Prostate gland (tissue), 2 donors: ENCODE measurements at regions not wholly inside any gene's neighbourhood (a gene's known extent, or its start where the extent isn't known, plus 50 kb on each side); places are given as distances from the start of the nearest gene placed in this dataset.
"Not testable (repeated sequence)": the region's sequence is repeated elsewhere in the genome, so short reads cannot be mapped to it uniquely, and the experiment has no call there.

ENCODE experiments used
- DNase-seq: peaks from one replicate; pipeline ENCODE4 v3.0.0-alpha.2; 2019; ENCODE audit warnings: low spot score
- H3K27ac ChIP-seq, 2 donors: fragments of 200-600 bp; sonication (generic); 2 replicates each; pipeline ENCODE4 v1.5.1; 2017 to 2019
- H3K27me3 ChIP-seq: fragments of 200-600 bp; sonication (generic); replicated peaks from 2 replicates; pipeline ENCODE4 v1.5.1; 2019; ENCODE audit not compliant: insufficient read depth
- H3K36me3 ChIP-seq, 2 donors: fragments of 200-600 bp; sonication (generic); 1 replicate in 1 of 2; 2 replicates in 1 of 2; pipeline versions ENCODE4 v1.5.1 to v1.8.1; 2017 to 2019
- H3K4me1 ChIP-seq: fragments of 200-600 bp; sonication (generic); replicated peaks from 2 replicates; pipeline ENCODE4 v1.5.1; 2019
- H3K4me3 ChIP-seq, 2 donors: fragments of 200-600 bp; sonication (generic); 2 replicates each; pipeline ENCODE4 v1.5.1; 2017 to 2019
- H3K9me3 ChIP-seq: fragments of 200-600 bp; sonication (generic); 2 replicates; pipeline ENCODE4 v1.5.1; 2017
- CTCF ChIP-seq, 4 experiments: fragments of 200-600 bp in 2 of 4; fragments of 450-650 bp in 2 of 4; sonication (generic) in 2 of 4; IDR thresholded peaks; 1 replicate in 3 of 4; 2 replicates in 1 of 4; pipeline ENCODE4 v1.5.1; 2016 to 2019; ENCODE audit warnings: antibody characterized with exemption in 4 of 4, mild to moderate bottlenecking in 2 of 4, moderate library complexity in 2 of 4
- POLR2A ChIP-seq: fragments of 450-650 bp; IDR thresholded peaks from one replicate; pipeline ENCODE4 v1.6.1; 2016; ENCODE audit warnings: antibody characterized with exemption, mild to moderate bottlenecking
- POLR2AphosphoS5 ChIP-seq: sonication (generic); formaldehyde crosslinking; IDR thresholded peaks from one replicate; pipeline ENCODE4 v1.6.1; 2017; ENCODE audit warnings: antibody characterized with exemption
- WGBS: methylation state at CpG from one replicate; pipeline ENCODE4 v1.1.5; 2018; 5-methylcytosine and 5-hydroxymethylcytosine counted together
- intact Hi-C: fragments of 100-400 bp; cut with DNase I; formaldehyde crosslinking; loops from one replicate; pipeline ENCODE4 v1.14.2; 2022

- intact Hi-C loops: no loop called here
Observed at GRCh38 chr9:84521208-84521607, 148.3 kb upstream of the NTRK2 start.

GRCh38 chr9:84526211-84526610 is 143.3 kb upstream of the NTRK2 start:
- H3K36me3 ChIP-seq, H3K27ac ChIP-seq, DNase-seq, H3K4me3 ChIP-seq, intact Hi-C loops, H3K27me3 ChIP-seq, H3K9me3 ChIP-seq, H3K4me1 ChIP-seq: not testable (repeated sequence)
- WGBS: 87% methylated on average over 20 of the region's 26 CpGs

More at GRCh38 chr9:84521208-84521607, 148.3 kb upstream of the NTRK2 start:
- H3K4me3 ChIP-seq: no peak overlapping the region
- no peak for TF ChIP-seq POLR2A
- TF ChIP-seq CTCF (IDR thresholded peaks at IDR 0.05): no peak
- no peak for TF ChIP-seq POLR2AphosphoS5
- H3K27ac ChIP-seq: no peak overlapping the region
- WGBS: 44% methylated on average over 3 of the region's 3 CpGs
- H3K4me1 ChIP-seq: no peaks in the 10 kb centered on the region
- no peak for DNase-seq
- H3K9me3 ChIP-seq: no peaks in the 10 kb centered on the region
- no peaks in the 10 kb centered on the region for H3K36me3 ChIP-seq
- no peaks in the 10 kb centered on the region for H3K27me3 ChIP-seq

GRCh38 chr9:84527060-84527720 is 142.3 kb upstream of the NTRK2 start:
- H3K27me3 ChIP-seq, DNase-seq, H3K9me3 ChIP-seq, H3K27ac ChIP-seq, H3K4me3 ChIP-seq, intact Hi-C loops, H3K4me1 ChIP-seq, H3K36me3 ChIP-seq: not testable (repeated sequence)
- 94% methylated on average over 33 of the region's 49 CpGs for WGBS

- WGBS: 50% methylated on average over 10 of the region's 10 CpGs
- H3K27me3 ChIP-seq, intact Hi-C loops, H3K4me3 ChIP-seq, H3K4me1 ChIP-seq, H3K27ac ChIP-seq, H3K36me3 ChIP-seq, DNase-seq, H3K9me3 ChIP-seq: not testable (repeated sequence)
Observed at GRCh38 chr9:84535973-84536372, 133.6 kb upstream of the NTRK2 start.

- Histone ChIP-seq H3K9me3 (no peaks in the 10 kb centered on the region), H3K4me1 (no peaks in the 10 kb centered on the region), H3K27me3 (no peaks in the 10 kb centered on the region), H3K27ac (no peak overlapping the region), H3K36me3 (no peaks in the 10 kb centered on the region), H3K4me3 (no peak overlapping the region)
- DNase-seq: no peak
- no peak for TF ChIP-seq CTCF (IDR thresholded peaks at IDR 0.05)
- TF ChIP-seq POLR2A: no peak
- TF ChIP-seq POLR2AphosphoS5: no peak
- WGBS: 100% methylated on average over 1 of the region's 1 CpG
- intact Hi-C loops: no loop called here
Observed at GRCh38 chr9:84538879-84539278, 130.7 kb upstream of the NTRK2 start.

GRCh38 chr9:84542554-84542953 is 127.0 kb upstream of the NTRK2 start:
- no peak for TF ChIP-seq POLR2AphosphoS5
- TF ChIP-seq POLR2A: no peak
- no peak for TF ChIP-seq CTCF (IDR thresholded peaks at IDR 0.05)
- no peaks in the 10 kb centered on the region for H3K36me3 ChIP-seq
- 66% methylated on average over 3 of the region's 3 CpGs for WGBS
- intact Hi-C loops: no loop called here
- no peaks in the 10 kb centered on the region for H3K4me1 ChIP-seq
- no peak overlapping the region for H3K4me3 ChIP-seq
- DNase-seq: no peak
- H3K9me3 ChIP-seq: no peaks in the 10 kb centered on the region
- no peak overlapping the region for H3K27ac ChIP-seq
- no peaks in the 10 kb centered on the region for H3K27me3 ChIP-seq
